H1 (cell line): ENCODE measurements at regions not wholly inside any gene's neighbourhood (a gene's known extent, or its start where the extent isn't known, plus 50 kb on each side); places are given as distances from the start of the nearest gene placed in this dataset.

Experiments
- CTCF ChIA-PET: fragments of 300-600 bp; sonication (Branson Sonifier 250); formaldehyde crosslinking; loops from one replicate; lab custom pipeline; 2021; ENCODE audit not compliant: partially characterized antibody; lab: Charles Lee
- POLR2A ChIA-PET: fragments of 300-600 bp; sonication (Branson Sonifier 250); formaldehyde crosslinking; loops from one replicate; lab custom pipeline; 2021; ENCODE audit warnings: inconsistent platforms; ENCODE audit not compliant: partially characterized antibody; lab: Charles Lee
- DNase-seq, 2 experiments: peaks; one replicate each; pipeline versions ENCODE4 v3.0.0 to v3.0.0-alpha.2; 2010 to 2022; ENCODE audit warnings: low spot score in 2 of 2, low read depth in 1 of 2, mixed read lengths in 1 of 2
- FAIRE-seq: peaks from 2 replicates; lab custom pipeline; 2011; peaks lifted over from hg19 to GRCh38; lab: Jason Lieb, UNC
- H2AFZ ChIP-seq: 2 replicates; pipeline ENCODE4 v1.8.1; 2012; ENCODE audit warnings: low read length, inconsistent platforms
- H2AK5ac ChIP-seq: 2 replicates; pipeline ENCODE4 v1.6.1; 2013; ENCODE audit warnings: low read depth, low read length
- H2BK120ac ChIP-seq: replicated peaks from 2 replicates; pipeline ENCODE3; 2013; ENCODE audit warnings: low read depth, low read length, inconsistent platforms
- H2BK12ac ChIP-seq: 2 replicates; pipeline ENCODE4 v1.6.1; 2013; ENCODE audit warnings: low read depth, low read length
- H2BK15ac ChIP-seq: 2 replicates; pipeline ENCODE4 v1.6.1; 2013; ENCODE audit warnings: low read length
- H2BK20ac ChIP-seq: 2 replicates; pipeline ENCODE4 v1.6.1; 2013; ENCODE audit warnings: low read length
- H2BK5ac ChIP-seq: 2 replicates; pipeline ENCODE4 v1.6.1; 2013; ENCODE audit warnings: low read depth, low read length
- H3K14ac ChIP-seq: 2 replicates; pipeline ENCODE4 v1.6.1; 2013; ENCODE audit warnings: inconsistent platforms; ENCODE audit not compliant: insufficient read length
- H3K18ac ChIP-seq: 2 replicates; pipeline ENCODE4 v1.6.1; 2013; ENCODE audit warnings: low read length; ENCODE audit errors: extremely low read depth
- H3K23ac ChIP-seq: 2 replicates; pipeline ENCODE4 v1.6.1; 2013; ENCODE audit warnings: inconsistent platforms; ENCODE audit not compliant: insufficient read length
- H3K23me2 ChIP-seq: 2 replicates; pipeline ENCODE4 v1.6.1; 2013; ENCODE audit warnings: low read depth, low read length
- H3K27ac ChIP-seq: 2 replicates; pipeline ENCODE4 v1.6.1; 2011; ENCODE audit warnings: low read depth, low read length, inconsistent platforms
- H3K27me3 ChIP-seq, 4 experiments: replicated peaks in 1 of 4; 1 replicate in 1 of 4; 2 replicates in 3 of 4; pipeline versions ENCODE4 v1.6.1 to v1.8.1; 2011 to 2013; ENCODE audit warnings: low read length in 3 of 4, mild to moderate bottlenecking in 3 of 4, inconsistent platforms in 2 of 4, mixed read lengths in 2 of 4, moderate library complexity in 1 of 4; ENCODE audit not compliant: control insufficient read depth in 3 of 4, insufficient read depth in 3 of 4; ENCODE audit errors: extremely low read depth in 1 of 4
- H3K36me3 ChIP-seq, 4 experiments: 2 replicates each; pipeline versions ENCODE4 v1.6.1 to v1.8.1; 2011 to 2013; ENCODE audit warnings: mild to moderate bottlenecking in 4 of 4, low read length in 3 of 4, moderate library complexity in 2 of 4, control low read depth in 1 of 4, inconsistent platforms in 1 of 4; ENCODE audit not compliant: insufficient read depth in 4 of 4, control insufficient read depth in 2 of 4
- H3K4ac ChIP-seq: replicated peaks from 2 replicates; pipeline ENCODE3; 2013; ENCODE audit warnings: low read length, low read depth, mixed read lengths, inconsistent platforms; ENCODE audit not compliant: insufficient read length
- H3K4me1 ChIP-seq, 4 experiments: replicated peaks in 1 of 4; 1 replicate in 1 of 4; 2 replicates in 3 of 4; pipeline versions ENCODE4 v1.6.1 to v1.8.1; 2011 to 2013; ENCODE audit warnings: low read length in 3 of 4, inconsistent platforms in 2 of 4, mixed read lengths in 1 of 4; ENCODE audit not compliant: insufficient read depth in 4 of 4, control insufficient read depth in 3 of 4
- H3K4me2 ChIP-seq, 2 experiments: 2 replicates each; pipeline versions ENCODE4 v1.6.1 to v1.8.1; 2011 to 2013; ENCODE audit warnings: low read depth in 2 of 2, low read length in 2 of 2, control low read depth in 1 of 2, inconsistent platforms in 1 of 2, mild to moderate bottlenecking in 1 of 2; ENCODE audit not compliant: insufficient read depth in 1 of 2
- H3K4me3 ChIP-seq, 4 experiments: fragments of 200-600, 300-600 bp in 1 of 4; sonication (generic), shearing (Covaris generic), sonication (Bioruptor Twin) in 1 of 4; 2 replicates each; pipeline versions ENCODE4 v1.5.1 to v1.8.1; 2011 to 2016; ENCODE audit warnings: low read length in 4 of 4, low read depth in 3 of 4, control low read depth in 2 of 4, inconsistent platforms in 2 of 4, mild to moderate bottlenecking in 2 of 4, mixed read lengths in 1 of 4, moderate library complexity in 1 of 4; ENCODE audit not compliant: insufficient read depth in 2 of 4; ENCODE audit errors: extremely low read depth in 1 of 4
- H3K56ac ChIP-seq: replicated peaks from 2 replicates; pipeline ENCODE3; 2013; ENCODE audit warnings: low read depth, mild to moderate bottlenecking, mixed read lengths, low read length, inconsistent platforms; ENCODE audit not compliant: insufficient read length
- H3K79me1 ChIP-seq: 2 replicates; pipeline ENCODE4 v1.6.1; 2013; ENCODE audit warnings: low read depth, low read length, control low read depth
- H3K79me2 ChIP-seq, 2 experiments: 2 replicates each; pipeline versions ENCODE4 v1.6.1 to v1.8.1; 2012 to 2013; ENCODE audit warnings: low read length in 2 of 2, mild to moderate bottlenecking in 2 of 2, inconsistent platforms in 1 of 2; ENCODE audit not compliant: insufficient read depth in 2 of 2, control insufficient read depth in 1 of 2
- H3K9ac ChIP-seq, 4 experiments: replicated peaks in 1 of 4; 1 replicate in 1 of 4; 2 replicates in 3 of 4; pipeline versions ENCODE4 v1.6.1 to v1.8.1; 2011 to 2013; ENCODE audit warnings: low read depth in 3 of 4, low read length in 3 of 4, control low read depth in 2 of 4, mild to moderate bottlenecking in 2 of 4, moderate library complexity in 2 of 4, inconsistent platforms in 1 of 4; ENCODE audit errors: extremely low read depth in 1 of 4
- H3K9me3 ChIP-seq, 2 experiments: 2 replicates each; pipeline versions ENCODE4 v1.6.1 to v1.8.1; 2012 to 2013; ENCODE audit warnings: mild to moderate bottlenecking in 2 of 2, moderate library complexity in 2 of 2, control low read depth in 1 of 2, inconsistent platforms in 1 of 2, low read depth in 1 of 2, low read length in 1 of 2, mixed read lengths in 1 of 2; ENCODE audit not compliant: insufficient read depth in 2 of 2
- H4K20me1 ChIP-seq, 2 experiments: replicated peaks in 1 of 2; 2 replicates each; pipeline versions ENCODE3 to v1.8.1; 2011 to 2013; ENCODE audit warnings: inconsistent platforms in 2 of 2, low read length in 2 of 2, mild to moderate bottlenecking in 1 of 2; ENCODE audit not compliant: insufficient read depth in 2 of 2, control insufficient read depth in 1 of 2
- H4K5ac ChIP-seq: 2 replicates; pipeline ENCODE4 v1.6.1; 2013; ENCODE audit warnings: low read length, low read depth, mixed read lengths, inconsistent platforms; ENCODE audit not compliant: insufficient read length
- H4K8ac ChIP-seq: 2 replicates; pipeline ENCODE4 v1.8.0; 2013; ENCODE audit warnings: mild to moderate bottlenecking, moderate library complexity, low read length, inconsistent platforms; ENCODE audit not compliant: insufficient read depth; ENCODE audit errors: extremely low read depth
- H4K91ac ChIP-seq: replicated peaks from 2 replicates; pipeline ENCODE3; 2013; ENCODE audit warnings: low read length, mixed read lengths, inconsistent platforms; ENCODE audit not compliant: insufficient read length
- CEBPB ChIP-seq: IDR thresholded peaks from 2 replicates; pipeline ENCODE4 v1.6.1; 2012; ENCODE audit warnings: low read depth, low read length
- CTBP2 ChIP-seq: IDR thresholded peaks from 2 replicates; pipeline ENCODE4 v1.7.0; 2011; ENCODE audit warnings: borderline replicate concordance, mild to moderate bottlenecking, moderate library complexity, mixed read lengths, low read length; ENCODE audit not compliant: insufficient read depth, insufficient read length
- JUN ChIP-seq: IDR thresholded peaks from 2 replicates; pipeline ENCODE4 v1.6.1; 2011; ENCODE audit warnings: low read depth, mild to moderate bottlenecking, improper control_type of control experiment, low read length
- POLR2A ChIP-seq, 2 experiments: IDR thresholded peaks; 1 replicate in 1 of 2; 2 replicates in 1 of 2; pipeline ENCODE4 v1.6.1; 2011; ENCODE audit warnings: low read depth in 2 of 2, low read length in 2 of 2, mild to moderate bottlenecking in 2 of 2; ENCODE audit errors: control extremely low read depth in 1 of 2
- RBBP5 ChIP-seq: IDR thresholded peaks from 2 replicates; pipeline ENCODE4 v1.7.1; 2012; ENCODE audit warnings: low read depth, mild to moderate bottlenecking, inconsistent platforms, low read length, moderate library complexity, borderline replicate concordance
- SAP30 ChIP-seq: fragments of 300-600 bp; sonication (generic); IDR thresholded peaks from 2 replicates; pipeline ENCODE4 v1.7.1; 2012; ENCODE audit warnings: low read length, moderate library complexity, mild to moderate bottlenecking, inconsistent platforms; ENCODE audit not compliant: insufficient read depth, insufficient replicate concordance
- SP2 ChIP-seq: IDR thresholded peaks from 2 replicates; pipeline ENCODE4 v1.6.1; 2012; ENCODE audit warnings: mild to moderate bottlenecking, low read length, inconsistent platforms
- WGBS, 2 experiments: shearing (Covaris generic) in 1 of 2; methylation state at CpG; one replicate each; pipeline versions ENCODE4 v1.1.6 to v1.1.7; 2013 to 2015; ENCODE audit warnings: low lambda C conversion rate in 2 of 2, mixed read lengths in 2 of 2, inconsistent platforms in 1 of 2, low coverage in 1 of 2, missing lambda C conversion rate in 1 of 2; ENCODE audit not compliant: insufficient replicate concordance in 2 of 2, insufficient coverage in 1 of 2, insufficient read length in 1 of 2; ENCODE audit errors: extremely low coverage in 1 of 2, missing lambda C conversion rate in 1 of 2; 5-methylcytosine and 5-hydroxymethylcytosine counted together

- TF ChIP-seq POLR2A (IDR thresholded peaks at IDR 0.05; ENCODE audit: control extremely low read depth in 1 of 2, low read depth in 2 of 2, low read length in 2 of 2) = no peak
- TF ChIP-seq CEBPB = no peak
- no peak for TF ChIP-seq JUN
- TF ChIP-seq SP2 = no peak
- no peak for TF ChIP-seq SAP30
- TF ChIP-seq RBBP5 = no peak
- no peak for TF ChIP-seq CTBP2
Measured at GRCh38 chr16:54425068-54425467, 138.5 kb upstream of the IRX3 start.

More at GRCh38 chr16:54425068-54425467, 138.5 kb upstream of the IRX3 start:
- DNase-seq (no peak), FAIRE-seq (no peak)
- Histone ChIP-seq H3K9me3 (0 out of 4 replicates have a peak, but pooled peaks cover 0 to 5% of the 10 kb centered on the region in 2 experiments), H2BK5ac (no peak overlapping the region), H3K18ac (no peak overlapping the region), H3K4me1 (no peaks in the 10 kb centered on the region), H3K27ac (no peak overlapping the region), H3K23me2 (no peaks in the 10 kb centered on the region), H3K36me3 (no peaks in the 10 kb centered on the region), H4K5ac (no peak overlapping the region), H4K91ac (no peak overlapping the region), H2BK120ac (no peak overlapping the region), H3K4ac (no peak overlapping the region), H2AK5ac (no peak overlapping the region), H3K4me2 (no peak overlapping the region), H3K4me3 (no peak overlapping the region), H3K56ac (no peak overlapping the region), H2BK20ac (no peak overlapping the region), H3K79me1 (no peaks in the 10 kb centered on the region), H3K79me2 (no peaks in the 10 kb centered on the region), H2BK12ac (no peak overlapping the region), H4K20me1 (no peaks in the 10 kb centered on the region), H3K23ac (no peak overlapping the region), H2AFZ (no peak overlapping the region), H2BK15ac (no peak overlapping the region), H3K27me3 (peaks cover 0 to 5% (median under 1%) of the 10 kb centered on the region in 4 experiments; a peak in 3 of 7 replicates), H3K9ac (no peak overlapping the region), H3K14ac (no peak overlapping the region), H4K8ac (no peak overlapping the region)
- POLR2A ChIA-PET = no interaction called here
- CTCF ChIA-PET = no interaction called here
- 94% methylated on average over 1 of the region's 1 CpG; no CpG with 5 or more reads in 1 of the 2 experiments for WGBS, 2 experiments
